ENCODE measurements at regions not wholly inside any gene's neighbourhood (a gene's known extent, or its start where the extent isn't known, plus 50 kb on each side); places are given as distances from the start of the nearest gene placed in this dataset.
A peak's percentile ranks its signal among the peaks of the same experiment; 100 is the strongest.

- no peak for DNase-seq
- ChIA-PET POLR2A (ENCODE audit: partially characterized antibody) (no interaction called here), CTCF (ENCODE audit: partially characterized antibody) (no interaction called here)
Observed at GRCh38 chr13:18948664-18949488, 232.7 kb downstream of the TUBA3C start.

DNA sequence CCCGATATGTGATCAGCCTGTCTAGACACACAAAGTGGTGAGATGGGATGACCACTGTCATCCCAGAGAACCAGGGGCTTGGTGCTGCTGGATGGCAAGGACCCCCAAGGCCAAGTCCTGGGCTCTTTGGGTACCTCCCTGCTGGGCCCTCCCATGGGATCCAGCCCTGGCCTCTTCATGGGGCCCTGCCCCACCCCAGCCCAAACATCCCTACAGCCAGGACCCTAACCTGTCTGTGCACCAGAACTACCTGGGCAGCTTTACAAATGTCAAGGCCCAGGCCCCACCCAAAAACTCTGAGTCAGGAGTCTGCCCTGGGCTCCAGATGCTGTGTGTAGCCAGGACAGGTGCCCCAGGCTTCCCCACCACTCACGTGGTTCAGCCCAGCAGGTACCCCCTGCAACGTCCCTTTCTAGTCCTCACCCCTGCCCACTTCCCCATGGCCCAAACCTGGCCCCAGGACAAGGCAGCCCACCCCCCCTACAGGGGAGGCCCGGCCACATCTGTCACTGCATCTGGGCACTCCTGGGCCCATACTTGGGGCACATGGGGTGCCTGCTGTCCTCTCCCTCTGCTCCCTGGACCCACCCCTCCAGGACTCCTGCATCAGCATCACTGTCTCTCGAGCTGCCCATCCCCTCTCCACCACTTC is 233.5 kb downstream of the TUBA3C start:
- Mint-ChIP-seq H3K4me1 (no peaks in the 10 kb centered on the region), H3K27me3 (peaks cover 0 to 2% of the 10 kb centered on the region in 2 donors), H3K27ac (no peak overlapping the region), H3K4me3 (no peak overlapping the region), H3K9me3 (peaks cover 0 to 3% (median 0%) of the 10 kb centered on the region in 8 donors), H3K36me3 (no peaks in the 10 kb centered on the region)
- Histone ChIP-seq H3K4me1 (ENCODE audit: insufficient read depth, low read length) (no peaks in the 10 kb centered on the region), H3K27ac (ENCODE audit: low read depth, low read length) (no peak overlapping the region), H3K27me3 (ENCODE audit: insufficient read depth, low read length) (no peaks in the 10 kb centered on the region), H3K36me3 (ENCODE audit: insufficient read depth, low read length) (no peaks in the 10 kb centered on the region), H3K9me3 (ENCODE audit: control insufficient read depth in 1 of 2, low read length in 2 of 2) (no peaks in the 10 kb centered on the region), H3K4me3 (ENCODE audit: low read length in 2 of 2) (no peak overlapping the region)
- ChIA-PET POLR2A (ENCODE audit: partially characterized antibody) (no interaction called here), CTCF (ENCODE audit: partially characterized antibody) (no interaction called here)
- DNase-seq = no peak
- intact Hi-C loops (cut with micrococcal nuclease) = no loop called here

More at GRCh38 chr13:18948664-18949488, 232.7 kb downstream of the TUBA3C start:
- Histone ChIP-seq H3K27ac (ENCODE audit: low read depth, low read length) (no peak overlapping the region), H3K27me3 (ENCODE audit: insufficient read depth, low read length) (no peaks in the 10 kb centered on the region), H3K4me3 (ENCODE audit: low read length in 2 of 2) (no peak overlapping the region), H3K4me1 (ENCODE audit: insufficient read depth, low read length) (no peaks in the 10 kb centered on the region), H3K36me3 (ENCODE audit: insufficient read depth, low read length) (no peaks in the 10 kb centered on the region), H3K9me3 (ENCODE audit: control insufficient read depth in 1 of 2, low read length in 2 of 2) (no peaks in the 10 kb centered on the region)
- Mint-ChIP-seq H3K4me3 (no peak overlapping the region), H3K27me3 (peaks cover 0 to 2% of the 10 kb centered on the region in 2 donors), H3K36me3 (no peaks in the 10 kb centered on the region), H3K9me3 (peaks cover 0 to 3% (median 0%) of the 10 kb centered on the region in 8 donors), H3K4me1 (no peaks in the 10 kb centered on the region), H3K27ac (no peak overlapping the region)
- intact Hi-C loops (cut with micrococcal nuclease) = no loop called here

DNA sequence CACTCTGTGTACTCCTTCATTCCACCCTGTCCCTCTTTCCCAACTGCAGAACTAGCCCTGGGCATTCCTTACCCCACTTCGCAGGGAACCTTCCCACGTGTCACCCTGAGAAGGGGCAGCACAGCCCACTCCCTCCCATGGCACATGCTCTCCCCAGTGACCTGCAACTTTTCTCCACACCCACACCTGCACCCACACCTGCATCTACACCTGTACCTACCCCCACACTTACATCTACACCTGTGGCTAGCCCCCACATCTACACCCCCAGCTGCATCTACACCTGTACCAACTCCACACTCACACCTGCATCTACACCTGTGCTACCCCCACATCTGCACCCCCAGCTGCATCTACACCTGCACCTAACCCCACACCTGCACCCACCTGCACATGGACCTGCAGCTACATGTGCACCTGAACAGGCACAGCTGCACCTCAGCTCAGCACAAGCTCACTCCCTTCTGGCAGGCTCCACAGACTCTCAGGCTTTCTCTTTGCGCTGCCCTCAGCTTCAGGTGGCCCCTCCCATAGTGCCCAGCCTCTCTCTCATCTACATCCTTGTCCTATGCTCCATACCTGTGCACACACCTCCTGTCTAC is 234.1 kb downstream of the TUBA3C start:
- Histone ChIP-seq H3K27me3 (ENCODE audit: insufficient read depth, low read length) (no peaks in the 10 kb centered on the region), H3K36me3 (ENCODE audit: insufficient read depth, low read length) (no peaks in the 10 kb centered on the region), H3K9me3 (ENCODE audit: control insufficient read depth in 1 of 2, low read length in 2 of 2) (no peaks in the 10 kb centered on the region), H3K4me1 (ENCODE audit: insufficient read depth, low read length) (no peaks in the 10 kb centered on the region), H3K4me3 (ENCODE audit: low read length in 2 of 2) (no peak overlapping the region), H3K27ac (ENCODE audit: low read depth, low read length) (no peak overlapping the region)
- Mint-ChIP-seq H3K27ac (peak overlapping the region in 1 of 7 donors; percentile 56), H3K4me3 (no peak overlapping the region), H3K9me3 (peaks cover 0 to 3% (median 0%) of the 10 kb centered on the region in 8 donors), H3K36me3 (no peaks in the 10 kb centered on the region), H3K4me1 (no peaks in the 10 kb centered on the region), H3K27me3 (peaks cover 0 to 2% of the 10 kb centered on the region in 2 donors)
- intact Hi-C loops (cut with micrococcal nuclease) = no loop called here
- no peak for DNase-seq
- ChIA-PET POLR2A (ENCODE audit: partially characterized antibody) (no interaction called here), CTCF (ENCODE audit: partially characterized antibody) (no interaction called here)

DNA sequence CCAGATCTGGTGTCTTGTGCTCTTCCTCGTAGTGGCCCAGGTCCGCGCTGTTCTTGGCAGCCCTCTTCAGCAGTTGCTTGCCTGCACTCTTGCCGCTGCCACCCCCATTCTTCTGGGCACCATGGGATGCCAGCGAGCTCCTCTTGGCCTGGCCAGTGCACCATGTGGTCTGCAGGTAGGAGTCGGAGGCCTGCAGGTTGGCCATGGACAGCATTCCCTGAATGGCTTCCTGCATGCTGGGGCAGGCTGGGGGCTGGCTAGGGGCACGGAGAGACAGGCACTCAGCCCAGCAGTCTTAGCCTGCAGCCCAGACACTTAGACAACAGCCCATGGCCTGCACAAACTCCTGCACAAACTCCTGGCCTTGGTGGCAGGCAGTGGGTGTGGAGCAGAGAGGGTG is 234.9 kb downstream of the TUBA3C start:
- no peak overlapping the region for H3K27ac ChIP-seq (ENCODE audit: low read depth, low read length)
- peaks cover 0 to 2% of the 10 kb centered on the region in 2 donors for H3K27me3 Mint-ChIP-seq
- H3K36me3 Mint-ChIP-seq = no peaks in the 10 kb centered on the region
- ChIA-PET CTCF (ENCODE audit: partially characterized antibody) (no interaction called here), POLR2A (ENCODE audit: partially characterized antibody) (no interaction called here)
- no peaks in the 10 kb centered on the region for H3K4me1 Mint-ChIP-seq
- no peaks in the 10 kb centered on the region for H3K9me3 ChIP-seq (ENCODE audit: control insufficient read depth in 1 of 2, low read length in 2 of 2)
- no peaks in the 10 kb centered on the region for H3K36me3 ChIP-seq (ENCODE audit: insufficient read depth, low read length)
- H3K4me3 ChIP-seq (ENCODE audit: low read length in 2 of 2) = no peak overlapping the region
- intact Hi-C loops (cut with micrococcal nuclease) = no loop called here
- H3K27me3 ChIP-seq (ENCODE audit: insufficient read depth, low read length) = no peaks in the 10 kb centered on the region
- DNase-seq = no peak
- no peak overlapping the region for H3K4me3 Mint-ChIP-seq
- no peak overlapping the region for H3K27ac Mint-ChIP-seq
- H3K9me3 Mint-ChIP-seq = peaks cover 0 to 3% (median 0%) of the 10 kb centered on the region in 8 donors
- no peaks in the 10 kb centered on the region for H3K4me1 ChIP-seq (ENCODE audit: insufficient read depth, low read length)

DNA sequence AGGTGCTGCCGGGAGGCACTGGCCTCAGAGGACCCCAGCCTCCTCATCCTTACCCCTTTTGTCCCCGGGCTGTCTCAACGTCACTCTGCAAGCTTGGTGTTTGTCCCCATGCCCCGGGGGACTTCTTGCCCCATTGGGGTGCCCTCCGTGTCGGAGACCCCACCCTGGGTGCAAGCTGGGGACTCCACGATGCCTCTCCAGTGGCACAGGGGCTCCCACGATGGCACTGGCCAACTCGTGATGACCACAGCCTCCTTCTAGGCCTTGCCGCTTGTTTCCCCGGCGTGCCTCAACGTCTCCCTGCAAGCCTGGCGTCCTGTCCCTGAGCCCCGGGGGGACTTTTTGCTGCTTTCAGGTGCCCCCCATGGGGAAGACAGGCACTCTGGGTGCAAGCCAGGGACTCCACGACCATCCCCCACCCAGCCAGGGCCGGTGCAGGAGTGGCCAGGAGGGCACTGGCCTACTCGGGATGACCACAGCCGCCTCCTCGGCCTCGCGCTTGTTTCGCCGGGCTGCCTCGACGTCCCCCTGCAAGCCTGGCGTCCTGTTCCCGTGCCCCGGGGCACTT is 237.0 kb downstream of the TUBA3C start:
- H3K27me3 Mint-ChIP-seq = peaks cover 0 to 2% of the 10 kb centered on the region in 2 donors
- POLR2A ChIA-PET (ENCODE audit: partially characterized antibody) = no interaction called here
- H3K36me3 ChIP-seq (ENCODE audit: insufficient read depth, low read length) = no peaks in the 10 kb centered on the region
- no peak overlapping the region for H3K27ac Mint-ChIP-seq
- H3K4me3 Mint-ChIP-seq = no peak overlapping the region
- intact Hi-C loops (cut with micrococcal nuclease) = no loop called here
- H3K27me3 ChIP-seq (ENCODE audit: insufficient read depth, low read length) = no peaks in the 10 kb centered on the region
- peak in 1 of 5 donors; percentile 40 for DNase-seq
- no peaks in the 10 kb centered on the region for H3K9me3 ChIP-seq (ENCODE audit: control insufficient read depth in 1 of 2, low read length in 2 of 2)
- H3K27ac ChIP-seq (ENCODE audit: low read depth, low read length) = no peak overlapping the region
- no peak overlapping the region for H3K4me3 ChIP-seq (ENCODE audit: low read length in 2 of 2)
- no peaks in the 10 kb centered on the region for H3K4me1 Mint-ChIP-seq
- CTCF ChIA-PET (ENCODE audit: partially characterized antibody) = no interaction called here
- H3K9me3 Mint-ChIP-seq = peaks cover 0 to 3% (median 0%) of the 10 kb centered on the region in 8 donors
- H3K4me1 ChIP-seq (ENCODE audit: insufficient read depth, low read length) = no peaks in the 10 kb centered on the region
- no peaks in the 10 kb centered on the region for H3K36me3 Mint-ChIP-seq

GRCh38 chr13:18943721-18944391 is 237.8 kb downstream of the TUBA3C start:
- Histone ChIP-seq H3K36me3 (ENCODE audit: insufficient read depth, low read length) (no peaks in the 10 kb centered on the region), H3K9me3 (ENCODE audit: control insufficient read depth in 1 of 2, low read length in 2 of 2) (no peaks in the 10 kb centered on the region), H3K4me1 (ENCODE audit: insufficient read depth, low read length) (no peaks in the 10 kb centered on the region), H3K27me3 (ENCODE audit: insufficient read depth, low read length) (no peaks in the 10 kb centered on the region), H3K4me3 (ENCODE audit: low read length in 2 of 2) (no peak overlapping the region), H3K27ac (ENCODE audit: low read depth, low read length) (no peak overlapping the region)
- Mint-ChIP-seq H3K9me3 (peaks cover 0 to 3% (median 0%) of the 10 kb centered on the region in 8 donors), H3K27ac (no peak overlapping the region), H3K4me1 (no peaks in the 10 kb centered on the region), H3K36me3 (no peaks in the 10 kb centered on the region), H3K4me3 (no peak overlapping the region), H3K27me3 (peaks cover 0 to 2% of the 10 kb centered on the region in 2 donors)
- intact Hi-C loops (cut with micrococcal nuclease) = no loop called here
- POLR2A ChIA-PET (ENCODE audit: partially characterized antibody) = no interaction called here
- peak in 1 of 5 donors; percentile 32 for DNase-seq
- CTCF ChIA-PET (ENCODE audit: partially characterized antibody) = no interaction called here

DNA sequence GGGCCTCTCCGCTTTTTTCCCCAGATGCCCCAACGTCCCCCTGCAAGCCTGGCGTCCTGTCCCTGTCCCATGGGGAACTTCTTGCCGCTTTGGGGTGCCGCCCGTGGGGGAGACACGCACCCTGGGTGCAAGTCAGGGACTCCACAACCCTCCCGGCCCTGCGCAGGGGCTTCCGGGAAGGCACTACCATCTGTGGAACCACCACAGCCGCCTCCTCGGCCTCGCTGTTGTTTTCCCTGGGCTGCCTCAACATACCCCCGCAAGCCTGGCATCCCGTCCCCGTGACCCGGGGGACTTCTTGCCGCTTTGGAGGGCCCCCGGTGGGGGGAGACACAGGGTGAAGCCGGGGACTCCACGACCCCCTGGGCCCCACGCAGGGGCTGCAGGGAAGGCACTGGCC is 238.4 kb downstream of the TUBA3C start:
- no peak overlapping the region for H3K4me3 ChIP-seq (ENCODE audit: low read length in 2 of 2)
- Mint-ChIP-seq H3K9me3 (peaks cover 0 to 3% (median 0%) of the 10 kb centered on the region in 8 donors), H3K4me3 (no peak overlapping the region), H3K27me3 (peaks cover under 1 to 2% of the 10 kb centered on the region in 2 donors), H3K4me1 (no peaks in the 10 kb centered on the region), H3K27ac (no peak overlapping the region), H3K36me3 (no peaks in the 10 kb centered on the region)
- no peaks in the 10 kb centered on the region for H3K27me3 ChIP-seq (ENCODE audit: insufficient read depth, low read length)
- H3K27ac ChIP-seq (ENCODE audit: low read depth, low read length) = no peak overlapping the region
- POLR2A ChIA-PET (ENCODE audit: partially characterized antibody) = no interaction called here
- CTCF ChIA-PET (ENCODE audit: partially characterized antibody) = no interaction called here
- no peaks in the 10 kb centered on the region for H3K4me1 ChIP-seq (ENCODE audit: insufficient read depth, low read length)
- intact Hi-C loops (cut with micrococcal nuclease) = no loop called here
- DNase-seq = no peak
- H3K36me3 ChIP-seq (ENCODE audit: insufficient read depth, low read length) = no peaks in the 10 kb centered on the region
- no peaks in the 10 kb centered on the region for H3K9me3 ChIP-seq (ENCODE audit: control insufficient read depth in 1 of 2, low read length in 2 of 2)
